Left ventricle myocardium superior (tissue), 1 donor: ENCODE measurements at regions not wholly inside any gene's neighbourhood (a gene's known extent, or its start where the extent isn't known, plus 50 kb on each side); places are given as distances from the start of the nearest gene placed in this dataset.
"Not testable (repeated sequence)": the region's sequence is repeated elsewhere in the genome, so short reads cannot be mapped to it uniquely, and the experiment has no call there.

Experiments
- ATAC-seq: fragments of 200-7000 bp; cut with Tn5 transposase; one replicate; pipeline ENCODE4 v1.9.1; 2020; ENCODE audit warnings: mild to moderate bottlenecking, moderate library complexity
- DNase-seq: peaks from one replicate; pipeline ENCODE4 v3.0.0-alpha.2; 2020
- intact Hi-C: fragments of 100-400 bp; cut with micrococcal nuclease; formaldehyde crosslinking; loops from one replicate; pipeline ENCODE4 v1.11.0; 2022
- donor health status: DM: no; HTN: yes; CAD: no; lungs with severe emphysema.

DNA sequence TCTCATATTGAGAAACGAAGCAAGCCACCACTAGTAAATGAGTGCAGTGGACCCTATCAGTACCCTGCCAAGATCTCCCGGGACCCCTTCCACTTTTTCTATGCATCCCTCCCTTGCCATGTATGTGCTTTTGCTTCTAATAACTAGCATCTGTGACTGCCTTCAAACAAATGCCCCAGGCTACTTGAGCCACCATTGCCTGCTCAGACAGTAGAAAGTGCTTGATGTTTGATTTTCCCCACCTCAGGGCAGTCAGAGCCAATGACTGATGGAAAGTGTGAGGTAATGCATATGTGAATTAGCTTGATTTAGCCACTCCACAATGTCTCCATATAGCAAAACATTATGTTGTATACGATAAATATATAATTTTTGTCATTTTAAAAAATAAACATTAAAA is 797.3 kb upstream of the ACO1 start:
- intact Hi-C loops = no loop called here
- ATAC-seq (no peak), DNase-seq (no peak)

DNA sequence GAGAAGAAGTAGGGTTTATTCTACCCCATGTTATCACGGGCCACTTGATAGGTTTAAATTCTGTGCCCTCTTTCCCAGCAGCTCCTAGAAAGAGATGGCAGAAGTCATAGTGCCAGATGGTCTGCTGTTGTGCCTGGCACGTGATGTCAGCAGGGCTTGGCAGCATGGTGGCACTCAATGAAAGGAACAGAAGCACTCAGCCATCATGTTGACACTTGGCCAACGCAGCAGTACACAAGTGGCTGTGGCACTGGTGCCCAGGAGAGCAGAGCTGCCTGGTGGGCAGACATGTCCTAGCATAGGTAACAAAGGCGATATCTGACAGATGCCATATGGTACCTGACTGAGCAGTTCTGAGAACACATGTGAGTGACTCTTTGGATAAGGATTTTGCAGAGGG is 796.4 kb upstream of the ACO1 start:
- intact Hi-C loops = no loop called here
- no peak for ATAC-seq
- DNase-seq = no peak

DNA sequence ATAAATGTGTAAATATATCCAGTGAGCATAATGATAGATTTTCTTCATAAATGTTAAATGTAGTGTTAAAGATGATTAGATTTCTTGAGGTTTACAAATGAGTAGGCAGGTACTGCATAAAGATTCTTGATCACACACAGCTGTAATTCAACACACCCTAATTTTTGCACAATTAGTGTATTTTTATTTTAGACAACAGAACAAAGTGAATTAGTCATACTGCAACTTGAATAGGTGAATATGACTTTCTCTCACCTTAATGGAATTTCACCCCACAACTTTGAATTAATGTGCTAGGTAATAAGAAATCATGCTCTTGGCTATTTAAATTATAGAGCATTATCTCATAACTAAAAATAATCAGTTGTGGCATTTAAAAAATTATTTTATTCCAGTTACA is 795.7 kb upstream of the ACO1 start:
- ATAC-seq (no peak), DNase-seq (no peak)
- intact Hi-C loops = no loop called here

DNA sequence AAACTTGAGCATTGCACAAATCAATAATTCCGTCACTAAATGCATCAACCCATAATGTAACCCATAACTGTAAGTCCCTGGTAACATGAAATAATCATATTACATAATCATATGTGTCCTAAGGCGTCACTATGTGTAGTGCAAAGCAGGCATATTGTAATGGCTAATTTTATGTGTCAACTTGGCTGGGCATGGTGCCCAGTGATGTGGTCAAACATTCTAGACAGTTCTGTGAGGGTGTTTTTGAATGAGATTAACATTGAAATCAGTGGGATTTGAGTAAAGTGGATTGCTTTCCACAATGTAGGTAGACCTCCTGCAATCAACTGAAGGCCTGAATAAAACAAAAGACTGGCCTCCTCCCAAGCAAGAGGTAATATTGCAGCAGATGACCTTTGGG is 794.4 kb upstream of the ACO1 start:
- intact Hi-C loops = no loop called here
- DNase-seq (no peak), ATAC-seq (no peak)

DNA sequence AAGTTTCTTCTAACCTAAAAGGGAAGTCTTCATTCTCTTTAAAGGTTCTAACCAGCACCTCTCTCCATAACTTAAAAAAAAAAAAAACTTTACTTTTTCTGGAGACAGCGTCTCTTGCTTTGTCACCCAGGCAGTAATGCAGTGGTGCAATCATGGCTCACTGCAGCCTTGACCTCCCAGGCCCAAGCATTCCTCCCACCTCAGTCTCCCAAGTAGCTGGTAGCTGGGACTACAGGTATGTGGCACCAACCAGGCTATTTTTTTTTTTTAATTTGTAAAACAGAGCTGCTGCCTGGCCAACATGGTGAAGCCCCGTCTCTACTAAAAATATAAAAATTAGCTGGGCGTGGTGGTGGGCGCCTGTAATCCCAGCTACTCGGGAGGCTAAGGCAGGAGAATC is 787.4 kb upstream of the ACO1 start:
- DNase-seq, ATAC-seq, intact Hi-C loops: not testable (repeated sequence)

DNA sequence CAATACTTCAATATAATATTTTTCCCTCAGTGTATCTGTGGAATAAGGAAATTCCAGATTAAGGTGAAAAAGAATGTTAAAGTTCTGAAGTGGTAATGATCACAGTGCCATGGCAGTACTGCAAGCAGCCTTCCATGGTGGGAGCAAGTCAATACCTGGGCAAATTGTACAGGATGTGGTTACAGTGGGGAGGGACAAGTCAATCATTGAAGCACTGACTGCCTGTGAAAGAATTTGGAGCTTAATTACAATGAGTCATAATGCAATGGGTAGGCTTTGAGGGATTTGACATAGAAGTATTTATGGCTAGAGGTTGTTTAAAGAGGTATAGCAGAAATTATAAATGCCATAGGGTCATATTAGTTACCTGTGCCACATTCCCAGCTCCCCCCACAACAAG is 786.5 kb upstream of the ACO1 start:
- ATAC-seq (no peak), DNase-seq (no peak)
- intact Hi-C loops = no loop called here

DNA sequence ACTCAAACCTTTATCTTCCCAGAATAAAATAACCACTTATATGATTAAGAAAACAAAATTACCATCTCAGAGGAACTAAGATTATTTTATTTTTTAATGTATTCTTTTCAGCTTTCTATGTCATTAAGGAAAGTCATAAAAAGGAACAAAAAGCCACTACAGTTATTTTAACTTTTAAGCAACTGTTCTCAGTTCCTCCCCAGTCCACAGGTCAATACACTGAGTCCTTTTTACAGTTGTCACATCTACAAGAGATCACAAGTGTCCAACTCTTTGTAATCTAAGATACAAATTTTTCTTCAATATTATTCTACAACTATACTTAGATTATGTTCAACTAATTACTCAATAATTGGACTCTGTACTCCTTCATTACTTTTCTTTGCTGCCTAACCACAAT is 782.8 kb upstream of the ACO1 start:
- intact Hi-C loops = no loop called here
- no peak for ATAC-seq
- DNase-seq = no peak

DNA sequence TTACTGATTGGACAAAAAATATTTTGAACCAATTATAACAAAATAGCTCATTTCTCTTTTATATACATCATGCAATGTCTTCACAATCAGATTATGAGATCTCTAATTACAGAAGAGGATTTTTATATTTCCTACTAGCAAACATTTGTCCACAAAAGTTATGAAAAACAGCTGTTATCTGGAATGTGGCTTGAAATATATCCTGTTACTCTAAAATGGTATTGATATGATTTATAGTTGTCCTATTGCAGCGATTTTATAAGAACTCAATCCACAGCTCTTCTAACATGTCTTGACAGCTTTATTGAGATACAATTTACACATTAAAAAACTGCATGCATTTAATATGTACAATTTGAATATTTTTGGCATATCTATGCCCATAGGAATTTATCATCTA is 779.9 kb upstream of the ACO1 start:
- DNase-seq = no peak
- no peak for ATAC-seq
- intact Hi-C loops = no loop called here

DNA sequence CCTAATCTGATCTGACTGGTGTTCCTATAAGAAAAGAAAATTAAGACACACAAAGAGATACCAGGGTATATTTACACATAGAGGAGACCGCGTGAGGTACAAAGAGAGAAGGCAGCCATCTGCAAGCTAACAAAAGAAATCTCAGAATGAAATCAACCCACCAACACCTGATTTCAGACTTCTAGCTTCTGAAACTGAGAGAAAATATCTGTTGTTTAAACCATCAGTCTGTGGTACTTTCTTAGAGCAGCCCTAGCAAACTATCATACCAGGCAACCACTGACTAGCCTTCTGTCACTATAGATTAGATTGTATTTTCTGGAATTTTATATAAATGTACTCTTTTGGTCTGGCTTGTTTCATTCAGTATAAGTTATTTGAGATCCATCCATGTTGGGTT is 779.3 kb upstream of the ACO1 start:
- intact Hi-C loops = no loop called here
- ATAC-seq (no peak), DNase-seq (no peak)

DNA sequence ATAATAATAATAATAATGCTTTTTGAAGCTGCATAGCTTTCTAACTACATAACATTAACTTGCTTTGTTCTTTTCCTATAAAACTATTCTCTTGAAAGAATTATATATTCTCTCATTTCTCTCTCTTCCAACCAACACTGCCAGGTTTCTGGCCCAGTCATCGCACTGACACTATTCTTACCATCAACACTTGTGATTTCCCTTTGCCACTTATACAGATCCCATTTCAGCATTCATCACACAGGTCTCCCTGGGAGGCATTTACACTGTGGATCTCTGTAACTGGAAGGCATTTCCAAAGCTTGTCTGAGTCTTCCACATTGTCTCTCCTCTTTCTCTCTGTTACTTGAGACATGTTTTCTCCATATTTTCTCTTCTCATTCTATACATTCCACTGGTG is 777.8 kb upstream of the ACO1 start:
- DNase-seq (no peak), ATAC-seq (no peak)
- intact Hi-C loops = no loop called here

DNA sequence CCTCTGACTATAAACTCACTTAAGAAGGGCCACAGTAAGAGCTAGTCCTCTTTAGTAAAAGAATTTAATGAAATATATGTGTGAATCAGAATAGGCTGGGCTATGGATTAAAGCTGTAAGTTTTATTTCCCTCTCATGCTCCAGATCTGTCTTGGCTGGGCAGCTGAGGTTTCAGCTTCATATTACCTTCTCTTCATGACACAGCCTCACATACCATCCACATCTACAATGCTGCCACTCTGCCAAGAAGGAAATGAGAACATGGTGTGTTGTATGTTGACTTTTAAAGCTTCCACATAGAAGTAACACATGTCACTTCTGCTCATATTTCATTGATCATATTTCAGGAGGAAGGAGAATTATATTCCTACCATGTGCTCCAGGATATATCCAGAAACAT is 776.0 kb upstream of the ACO1 start:
- ATAC-seq = no peak
- intact Hi-C loops = no loop called here

DNA sequence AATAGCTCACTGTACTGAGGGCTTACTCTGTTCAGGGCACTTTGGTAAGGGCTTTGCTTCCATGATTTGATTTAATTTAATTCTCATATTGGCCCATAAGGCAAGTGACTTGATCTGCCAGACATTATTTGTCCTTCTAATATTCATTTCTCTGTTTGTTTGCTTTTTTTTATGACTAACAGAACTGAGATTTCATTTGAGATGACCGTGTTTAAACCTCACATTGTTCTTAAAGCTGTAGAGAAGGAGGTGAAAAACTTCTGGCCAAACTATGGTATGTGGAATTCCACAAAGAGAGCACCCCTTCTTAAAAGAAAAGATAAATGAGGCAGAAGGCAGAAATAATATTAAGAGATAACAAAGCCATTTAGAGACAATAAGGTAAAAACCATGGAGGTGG is 775.6 kb upstream of the ACO1 start:
- intact Hi-C loops = no loop called here
- no peak for DNase-seq
- no peak for ATAC-seq

More for the DNA sequence above, 776.0 kb upstream of the ACO1 start:
- DNase-seq = no peak

DNA sequence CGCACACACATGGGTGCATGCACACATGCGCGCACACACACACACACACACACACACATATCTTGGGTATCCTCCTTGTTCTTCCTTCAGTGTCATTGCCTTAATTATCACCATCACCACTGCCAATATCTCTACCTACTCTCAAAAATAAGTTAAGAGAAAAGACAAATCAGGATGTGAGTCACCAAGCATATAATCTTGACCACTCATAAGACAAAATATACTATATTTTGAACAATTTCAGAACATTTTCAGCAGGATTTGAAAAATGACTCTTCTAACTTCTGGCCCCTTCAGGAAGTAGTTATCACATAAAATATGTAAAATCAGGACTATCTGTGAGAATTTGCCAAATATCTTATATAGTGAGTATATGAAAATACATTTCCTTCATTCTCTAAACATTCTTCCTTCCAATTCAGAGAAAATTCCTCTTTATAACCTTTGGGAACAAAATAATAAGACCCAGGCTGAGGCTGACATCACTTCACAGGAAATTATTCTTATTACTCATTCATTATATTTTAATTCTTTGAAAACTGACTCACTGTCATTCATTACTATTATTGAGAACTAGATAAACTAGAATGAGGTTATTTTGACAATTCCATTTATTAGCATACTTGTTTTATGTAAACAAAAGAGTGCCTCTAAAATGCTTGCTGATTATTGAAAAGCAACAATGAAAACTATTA is 772.0 kb upstream of the ACO1 start:
- intact Hi-C loops = no loop called here
- DNase-seq = no peak
- ATAC-seq = no peak

DNA sequence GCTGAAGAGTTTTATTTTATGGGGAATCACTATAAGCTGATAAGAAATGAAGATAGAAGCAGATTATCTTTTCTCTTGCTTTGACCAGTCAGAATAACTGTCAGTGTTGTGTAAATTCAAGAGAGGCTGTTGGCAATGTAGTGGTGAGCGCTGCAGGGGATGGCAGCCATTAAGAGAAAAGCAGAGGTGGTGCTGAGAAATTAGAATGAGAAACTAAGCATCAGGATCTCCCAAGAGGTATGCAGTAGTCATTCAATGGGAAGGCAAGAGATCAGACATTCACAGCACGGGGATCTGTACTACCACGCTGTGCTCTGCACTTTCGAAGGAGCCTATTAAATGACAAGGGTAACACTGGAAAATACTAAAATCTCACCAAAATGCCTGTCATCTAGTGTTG is 768.5 kb upstream of the ACO1 start:
- DNase-seq (no peak), ATAC-seq (no peak)
- intact Hi-C loops = no loop called here

DNA sequence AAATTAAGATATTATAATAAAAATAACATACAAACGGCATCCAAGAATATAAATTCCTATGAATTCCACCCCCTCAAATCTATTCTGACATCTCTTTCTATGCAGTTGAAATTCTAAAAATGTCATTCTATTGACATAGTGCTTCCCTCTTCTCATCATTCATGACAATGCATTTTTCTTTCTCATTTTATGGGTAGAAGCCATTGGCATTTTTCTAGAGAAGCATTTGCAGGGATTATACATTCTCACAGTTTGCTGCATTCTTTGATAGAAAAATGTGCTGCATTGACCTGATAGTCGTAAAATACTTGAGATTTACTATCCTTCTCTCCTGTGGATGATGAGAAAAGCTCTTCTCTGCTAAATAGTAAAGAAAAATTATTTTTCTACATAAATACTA is 760.9 kb upstream of the ACO1 start:
- intact Hi-C loops = no loop called here
- DNase-seq = no peak

DNA sequence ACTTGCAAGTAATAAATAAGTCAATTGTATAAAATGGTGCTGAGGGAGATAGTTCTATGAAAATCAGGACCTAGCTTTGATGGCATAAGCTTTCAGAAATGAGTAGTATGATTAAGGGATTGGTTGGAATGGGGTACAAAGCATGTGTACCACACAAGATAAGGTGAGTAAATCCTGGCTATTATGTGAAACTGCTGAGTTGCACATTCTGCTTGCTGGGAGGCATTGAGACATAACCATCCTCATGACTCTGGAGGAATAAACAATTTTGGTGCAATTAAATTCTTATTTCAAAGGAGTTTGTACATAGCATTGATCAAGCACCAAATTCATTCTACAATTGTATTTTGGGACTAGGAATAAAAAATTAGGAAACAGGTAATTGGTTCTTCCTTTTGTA is 755.2 kb upstream of the ACO1 start:
- intact Hi-C loops = no loop called here
- DNase-seq (no peak), ATAC-seq (no peak)

More for the DNA sequence above, 760.9 kb upstream of the ACO1 start:
- no peak for ATAC-seq

DNA sequence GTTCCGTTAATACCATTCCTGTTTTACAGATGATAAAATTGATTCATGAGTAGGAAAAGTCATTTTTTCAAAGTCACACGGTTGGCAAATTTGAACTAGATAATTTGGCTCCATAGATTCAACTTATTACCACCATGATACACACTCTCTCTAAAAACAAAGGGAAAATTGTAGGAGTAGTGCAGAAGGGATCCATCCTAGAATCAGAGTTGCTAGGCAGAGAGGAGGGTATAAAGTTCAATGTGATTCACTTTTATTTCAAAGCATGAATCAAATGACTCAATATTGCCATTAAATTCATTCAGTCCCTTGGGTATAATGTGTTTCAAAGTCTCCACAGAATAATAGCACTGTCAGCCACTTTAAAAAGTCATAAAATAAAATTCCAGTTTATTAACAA is 747.2 kb upstream of the ACO1 start:
- ATAC-seq = no peak
- intact Hi-C loops = no loop called here
- DNase-seq = no peak

DNA sequence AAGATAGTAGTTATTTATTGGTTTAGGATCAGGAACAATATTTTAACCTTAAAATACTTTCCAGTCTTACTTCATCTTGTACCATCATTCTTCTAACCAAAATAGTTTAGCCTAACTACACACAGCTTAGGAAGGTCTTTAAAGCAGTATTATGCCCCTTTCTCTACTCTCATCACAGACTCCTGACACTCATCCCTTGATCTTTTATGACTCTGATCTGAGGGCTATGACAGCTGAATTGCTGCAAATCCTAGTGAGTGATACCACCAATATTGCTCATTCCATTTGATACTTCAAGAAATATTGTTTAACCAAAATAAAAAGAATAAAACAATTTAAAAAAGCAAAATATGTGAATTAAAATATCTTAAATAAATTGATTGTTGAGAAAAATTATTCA is 746.6 kb upstream of the ACO1 start:
- DNase-seq (no peak), ATAC-seq (no peak)
- intact Hi-C loops = no loop called here

DNA sequence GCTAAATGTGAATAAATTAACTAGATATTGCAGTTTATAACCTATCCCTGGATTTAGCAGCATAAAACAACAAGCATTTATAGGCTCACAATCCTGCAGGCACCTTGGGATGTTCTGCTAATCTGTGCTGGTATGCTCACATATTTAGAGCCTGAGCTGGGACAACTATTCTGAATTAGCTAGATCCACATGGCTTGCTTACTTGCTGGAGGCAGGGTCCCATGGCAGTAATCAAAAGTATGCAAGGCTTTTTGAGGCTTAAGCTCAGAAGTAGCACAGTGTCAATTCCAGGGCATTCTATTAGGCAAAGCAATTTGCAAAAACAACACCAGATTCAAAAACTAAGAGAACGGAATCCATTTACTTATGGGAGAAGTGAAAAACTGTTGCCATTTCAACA is 745.0 kb upstream of the ACO1 start:
- intact Hi-C loops = no loop called here
- ATAC-seq (no peak), DNase-seq (no peak)

DNA sequence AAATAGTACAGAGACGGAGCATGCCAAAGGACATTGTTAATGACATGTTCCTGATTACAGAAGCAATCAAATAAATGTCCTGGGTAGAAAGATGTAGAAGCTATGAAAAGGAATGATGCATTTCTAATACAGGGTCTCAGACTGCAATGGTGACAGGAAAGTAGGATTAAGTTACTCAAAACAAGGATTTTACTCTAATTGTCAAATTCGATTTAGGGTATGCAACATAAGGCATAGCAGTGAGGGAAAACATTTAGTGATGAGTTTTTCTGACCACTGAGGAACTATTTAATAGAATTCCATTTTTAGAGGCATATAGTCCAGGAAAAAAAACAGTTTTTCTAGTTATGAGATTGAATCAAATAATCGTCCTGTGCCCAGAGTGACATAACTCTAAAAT is 715.1 kb upstream of the ACO1 start:
- intact Hi-C loops = no loop called here
- DNase-seq (no peak), ATAC-seq (no peak)

DNA sequence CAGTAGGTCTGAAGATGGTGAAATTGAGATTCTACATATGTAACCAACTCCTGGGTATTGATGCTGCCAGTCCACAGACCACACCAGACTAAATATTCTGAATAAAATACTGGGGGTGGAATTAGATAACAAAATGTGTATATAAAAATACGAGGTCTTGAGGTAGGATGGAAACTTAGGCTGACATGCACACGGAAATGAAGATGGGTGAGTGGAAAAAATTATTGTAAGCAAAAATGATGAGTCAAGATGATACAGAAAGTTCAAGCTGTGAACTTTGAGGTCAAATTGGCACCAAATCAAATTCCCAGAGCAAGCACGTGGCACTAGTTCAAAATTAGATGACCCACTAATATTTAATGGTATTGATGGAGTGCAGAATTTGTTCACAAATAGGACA is 713.4 kb upstream of the ACO1 start:
- ATAC-seq = no peak
- DNase-seq = no peak
- intact Hi-C loops = no loop called here

DNA sequence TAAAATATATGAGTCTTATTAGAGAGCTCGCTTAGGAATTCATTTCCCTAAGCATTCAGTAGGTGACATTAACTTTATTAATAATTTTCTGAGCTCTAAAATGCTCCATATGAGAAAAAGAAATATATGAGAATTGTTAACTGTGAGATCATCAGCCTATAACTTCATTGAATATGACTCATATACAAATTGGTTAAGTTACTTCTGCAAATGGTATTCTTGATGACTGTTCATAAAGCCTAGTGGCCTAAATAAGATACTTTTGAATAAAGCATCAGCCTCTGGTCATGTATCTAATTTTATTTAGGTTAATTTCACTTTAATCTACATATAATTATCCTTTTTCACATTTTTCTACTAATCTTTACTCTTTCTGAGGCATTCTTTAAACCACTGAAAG is 710.2 kb upstream of the ACO1 start:
- intact Hi-C loops = no loop called here
- no peak for ATAC-seq
- DNase-seq = no peak
